Suprapubic skin (tissue), 4 donors: ENCODE measurements at regions not wholly inside any gene's neighbourhood (a gene's known extent, or its start where the extent isn't known, plus 50 kb on each side); places are given as distances from the start of the nearest gene placed in this dataset.

Experiments
- DNase-seq, 2 donors: peaks; one replicate each; pipeline ENCODE4 v3.0.0-alpha.2; 2019; ENCODE audit warnings: low spot score in 2 of 2
- H3K27ac ChIP-seq: fragments of 200-600 bp; sonication (generic); one replicate; pipeline ENCODE4 v1.5.1; 2019
- H3K27me3 ChIP-seq: fragments of 200-600 bp; sonication (generic); one replicate; pipeline ENCODE4 v1.5.1; 2019
- H3K36me3 ChIP-seq: fragments of 200-600 bp; sonication (generic); one replicate; pipeline ENCODE4 v1.5.1; 2019
- H3K4me1 ChIP-seq: fragments of 200-600 bp; sonication (generic); one replicate; pipeline ENCODE4 v1.5.1; 2019
- H3K4me3 ChIP-seq: fragments of 200-600 bp; sonication (generic); one replicate; pipeline ENCODE4 v1.5.1; 2019; ENCODE audit warnings: mild to moderate bottlenecking
- H3K9me3 ChIP-seq: fragments of 200-600 bp; sonication (generic); one replicate; pipeline ENCODE4 v1.5.1; 2019
- CTCF ChIP-seq, 2 donors: fragments of 200-600 bp in 1 of 2; fragments of 450-650 bp in 1 of 2; sonication (generic) in 1 of 2; IDR thresholded peaks; one replicate each; pipeline ENCODE4 v1.5.1; 2016 to 2019; ENCODE audit warnings: antibody characterized with exemption in 2 of 2, mild to moderate bottlenecking in 1 of 2, moderate library complexity in 1 of 2
- EP300 ChIP-seq: sonication (generic); formaldehyde crosslinking; IDR thresholded peaks from one replicate; pipeline ENCODE4 v1.6.1; 2017; ENCODE audit warnings: antibody characterized with exemption
- POLR2A ChIP-seq, 2 donors: fragments of 450-650 bp; IDR thresholded peaks; one replicate each; pipeline ENCODE4 v1.6.1; 2017; ENCODE audit warnings: antibody characterized with exemption in 2 of 2, mild to moderate bottlenecking in 2 of 2, moderate library complexity in 2 of 2
- POLR2AphosphoS5 ChIP-seq, 3 donors: sonication (generic); formaldehyde crosslinking; IDR thresholded peaks; one replicate each; pipeline ENCODE4 v1.6.1; 2017; ENCODE audit warnings: antibody characterized with exemption in 3 of 3
- WGBS: methylation state at CpG from one replicate; pipeline ENCODE4 v1.1.5; 2018; 5-methylcytosine and 5-hydroxymethylcytosine counted together

- Histone ChIP-seq H3K27me3 (no peaks in the 10 kb centered on the region), H3K9me3 (peaks cover 2% of the 10 kb centered on the region), H3K4me1 (no peaks in the 10 kb centered on the region), H3K36me3 (no peaks in the 10 kb centered on the region), H3K4me3 (no peak overlapping the region), H3K27ac (no peak overlapping the region)
- DNase-seq = no peak
- WGBS = 100% methylated on average over 1 of the region's 1 CpG
- no peak for TF ChIP-seq POLR2AphosphoS5 (IDR thresholded peaks at IDR 0.05)
- no peak for TF ChIP-seq EP300
- TF ChIP-seq CTCF (IDR thresholded peaks at IDR 0.05) = no peak
- TF ChIP-seq POLR2A (IDR thresholded peaks at IDR 0.05) = no peak
These were observed 135.0 kb upstream of the IL15 start for GRCh38 chr4:141501395-141501794.

DNA sequence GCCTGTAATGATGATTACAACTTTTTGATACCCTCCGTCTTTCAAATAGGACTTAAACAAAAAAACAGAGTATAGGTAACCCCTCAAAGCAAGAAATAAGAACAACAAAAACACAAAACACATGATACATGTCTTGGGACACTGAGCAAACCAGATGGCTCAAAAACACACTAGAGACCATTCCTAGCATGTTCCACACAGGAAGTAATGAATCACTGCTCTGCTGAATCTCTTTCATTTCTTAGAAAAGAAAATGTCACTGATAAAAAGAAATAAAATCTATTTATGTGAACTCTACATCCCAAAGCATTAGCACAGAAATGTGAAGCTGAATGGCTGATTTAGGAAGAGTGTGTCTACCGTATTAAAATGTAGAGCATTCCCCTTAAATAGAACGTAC, 134.5 kb upstream of the IL15 start:
- no peak overlapping the region for H3K27ac ChIP-seq
- no peak overlapping the region for H3K4me3 ChIP-seq
- H3K36me3 ChIP-seq = no peaks in the 10 kb centered on the region
- TF ChIP-seq EP300 = no peak
- no peak for TF ChIP-seq POLR2AphosphoS5 (IDR thresholded peaks at IDR 0.05)
- no peak for TF ChIP-seq POLR2A (IDR thresholded peaks at IDR 0.05)
- no peak for TF ChIP-seq CTCF (IDR thresholded peaks at IDR 0.05)
- H3K27me3 ChIP-seq = no peaks in the 10 kb centered on the region
- 59% methylated on average over 3 of the region's 3 CpGs for WGBS
- DNase-seq = no peak
- H3K9me3 ChIP-seq = peaks cover 2% of the 10 kb centered on the region
- no peaks in the 10 kb centered on the region for H3K4me1 ChIP-seq

DNA sequence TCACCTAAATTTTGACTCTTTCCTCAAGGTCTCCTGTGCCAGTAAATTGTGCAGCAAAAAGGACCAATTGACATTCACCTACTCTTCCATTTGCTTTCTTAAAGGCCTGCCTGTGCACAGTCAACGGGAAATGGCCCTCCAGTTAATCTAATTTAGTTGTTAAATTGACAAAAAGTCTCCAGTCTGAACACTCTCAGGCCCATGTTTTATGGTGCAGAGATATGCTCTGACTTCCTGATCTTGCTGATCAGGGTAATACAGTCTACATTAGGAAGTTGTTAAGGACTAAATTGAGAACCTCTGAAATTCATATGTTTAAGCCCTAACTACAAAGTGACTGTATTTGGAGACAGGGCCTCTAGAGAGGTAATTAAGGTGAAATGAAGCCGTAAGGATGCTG, 133.6 kb upstream of the IL15 start:
- Histone ChIP-seq H3K27ac (no peak overlapping the region), H3K4me3 (no peak overlapping the region), H3K36me3 (no peaks in the 10 kb centered on the region), H3K27me3 (no peaks in the 10 kb centered on the region), H3K9me3 (peaks cover 2% of the 10 kb centered on the region), H3K4me1 (no peaks in the 10 kb centered on the region)
- TF ChIP-seq EP300 (no peak), POLR2AphosphoS5 (IDR thresholded peaks at IDR 0.05) (no peak), POLR2A (IDR thresholded peaks at IDR 0.05) (no peak), CTCF (IDR thresholded peaks at IDR 0.05) (no peak)
- 89% methylated on average over 2 of the region's 2 CpGs for WGBS
- no peak for DNase-seq

- H3K9me3 ChIP-seq = peaks cover 2% of the 10 kb centered on the region
These were observed 133.1 kb upstream of the IL15 start for GRCh38 chr4:141503260-141503659.

GRCh38 chr4:141511055-141511454, 125.3 kb upstream of the IL15 start:
- TF ChIP-seq POLR2AphosphoS5 (IDR thresholded peaks at IDR 0.05) (no peak), CTCF (IDR thresholded peaks at IDR 0.05) (no peak), POLR2A (IDR thresholded peaks at IDR 0.05) (no peak), EP300 (no peak)
- Histone ChIP-seq H3K27me3 (no peaks in the 10 kb centered on the region), H3K9me3 (no peaks in the 10 kb centered on the region), H3K36me3 (no peaks in the 10 kb centered on the region), H3K27ac (no peak overlapping the region), H3K4me1 (no peaks in the 10 kb centered on the region), H3K4me3 (no peak overlapping the region)
- no peak for DNase-seq

More at GRCh38 chr4:141503260-141503659, 133.1 kb upstream of the IL15 start:
- Histone ChIP-seq H3K27me3 (no peaks in the 10 kb centered on the region), H3K36me3 (no peaks in the 10 kb centered on the region), H3K4me1 (no peaks in the 10 kb centered on the region), H3K4me3 (no peak overlapping the region), H3K27ac (no peak overlapping the region)
- DNase-seq = no peak
- no peak for TF ChIP-seq POLR2A (IDR thresholded peaks at IDR 0.05)
- TF ChIP-seq EP300 = no peak
- no peak for TF ChIP-seq CTCF (IDR thresholded peaks at IDR 0.05)
- TF ChIP-seq POLR2AphosphoS5 (IDR thresholded peaks at IDR 0.05) = no peak
